ENCODE measurements at regions not wholly inside any gene's neighbourhood (a gene's known extent, or its start where the extent isn't known, plus 50 kb on each side); places are given as distances from the start of the nearest gene placed in this dataset.
A peak's percentile ranks its signal among the peaks of the same experiment; 100 is the strongest.

- TF ChIP-seq ZFX (IDR thresholded peaks at IDR 0.05; ENCODE audit: borderline replicate concordance) (no peak), CTCF (IDR thresholded peaks at IDR 0.05) (no peak)
- no peak overlapping the region for H3K27ac ChIP-seq
These were observed 51.0 kb upstream of the PHF24 start for GRCh38 chr9:34907044-34907443.

GRCh38 chr9:34899535-34900158, 58.4 kb upstream of the PHF24 start:
- TF ChIP-seq CTCF (IDR thresholded peaks at IDR 0.05): peak; percentile 87
- TF ChIP-seq ZFX (IDR thresholded peaks at IDR 0.05; ENCODE audit: borderline replicate concordance): no peak
- no peak overlapping the region for H3K27ac ChIP-seq

- H3K27ac ChIP-seq: no peak overlapping the region
- TF ChIP-seq ZFX (IDR thresholded peaks at IDR 0.05; ENCODE audit: borderline replicate concordance): no peak
- no peak for TF ChIP-seq CTCF (IDR thresholded peaks at IDR 0.05)
These were observed 59.2 kb upstream of the PHF24 start for GRCh38 chr9:34898846-34899245.

- no peak overlapping the region for H3K27ac ChIP-seq
- TF ChIP-seq ZFX (IDR thresholded peaks at IDR 0.05; ENCODE audit: borderline replicate concordance): no peak
- peak; percentile 32 for TF ChIP-seq CTCF (IDR thresholded peaks at IDR 0.05)
These were observed 62.0 kb upstream of the PHF24 start for GRCh38 chr9:34896112-34896511.

GRCh38 chr9:34892886-34893285, 65.2 kb upstream of the PHF24 start:
- TF ChIP-seq CTCF (IDR thresholded peaks at IDR 0.05) (no peak), ZFX (IDR thresholded peaks at IDR 0.05; ENCODE audit: borderline replicate concordance) (no peak)
- no peak overlapping the region for H3K27ac ChIP-seq

GRCh38 chr9:34891386-34891785, 66.7 kb upstream of the PHF24 start:
- TF ChIP-seq ZFX (IDR thresholded peaks at IDR 0.05; ENCODE audit: borderline replicate concordance): no peak
- no peak for TF ChIP-seq CTCF (IDR thresholded peaks at IDR 0.05)
- no peak overlapping the region for H3K27ac ChIP-seq

- H3K27ac ChIP-seq: no peak overlapping the region
- TF ChIP-seq ZFX (IDR thresholded peaks at IDR 0.05; ENCODE audit: borderline replicate concordance) (no peak), CTCF (IDR thresholded peaks at IDR 0.05) (no peak)
These were observed 70.2 kb upstream of the PHF24 start for GRCh38 chr9:34887841-34888240.
